BE2C (cell line): ENCODE measurements at regions not wholly inside any gene's neighbourhood (a gene's known extent, or its start where the extent isn't known, plus 50 kb on each side); places are given as distances from the start of the nearest gene placed in this dataset.

Source experiments
- DNase-seq: peaks from one replicate; pipeline ENCODE4 v3.0.0-alpha.2; 2020
- H3K27me3 ChIP-seq: fragments of 250-450 bp; sonication (Bioruptor Pico); 2 replicates; pipeline ENCODE4 v1.5.1; 2020; ENCODE audit warnings: mild to moderate bottlenecking
- H3K36me3 ChIP-seq: fragments of 250-450 bp; sonication (Bioruptor Pico); 2 replicates; pipeline ENCODE4 v1.5.1; 2020; ENCODE audit warnings: mild to moderate bottlenecking
- H3K4me1 ChIP-seq: fragments of 250-450 bp; sonication (Bioruptor Pico); 2 replicates; pipeline ENCODE4 v1.5.1; 2020
- H3K4me3 ChIP-seq: 2 replicates; pipeline ENCODE4 v1.5.1; 2011; ENCODE audit warnings: low read depth, low read length
- H3K9me3 ChIP-seq: fragments of 250-450 bp; sonication (Bioruptor Pico); 2 replicates; pipeline ENCODE4 v1.5.1; 2020
- TF ChIP-seq, protein P1 (sequence below): IDR thresholded peaks from 2 replicates; pipeline ENCODE4 v1.5.1; 2012; ENCODE audit warnings: mild to moderate bottlenecking, low read depth, low read length

DNA sequence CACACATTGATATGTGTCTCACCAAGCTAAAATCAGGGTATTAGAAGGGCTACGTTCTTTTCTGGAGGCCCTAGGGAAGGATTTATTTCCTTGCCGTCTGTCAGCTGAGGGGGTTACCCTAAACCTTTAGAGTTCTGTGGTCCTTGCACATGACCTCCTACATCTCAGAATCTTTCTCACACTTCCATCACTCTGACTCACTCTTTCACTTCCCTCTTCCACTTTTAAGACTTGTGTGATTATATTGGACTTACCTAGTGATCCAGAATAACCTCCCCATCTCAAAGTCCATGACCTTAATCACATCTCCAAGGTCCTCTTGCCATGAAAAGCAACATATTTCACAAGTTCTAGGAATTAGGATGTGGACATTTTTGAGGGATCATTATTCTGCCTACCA is 53.6 kb upstream of the FUNDC1 start:
- Histone ChIP-seq H3K9me3 (no peaks in the 10 kb centered on the region), H3K4me3 (no peak overlapping the region), H3K27me3 (no peaks in the 10 kb centered on the region), H3K4me1 (no peaks in the 10 kb centered on the region), H3K36me3 (no peaks in the 10 kb centered on the region)
- DNase-seq, result no peak
- TF ChIP-seq, protein P1, sequence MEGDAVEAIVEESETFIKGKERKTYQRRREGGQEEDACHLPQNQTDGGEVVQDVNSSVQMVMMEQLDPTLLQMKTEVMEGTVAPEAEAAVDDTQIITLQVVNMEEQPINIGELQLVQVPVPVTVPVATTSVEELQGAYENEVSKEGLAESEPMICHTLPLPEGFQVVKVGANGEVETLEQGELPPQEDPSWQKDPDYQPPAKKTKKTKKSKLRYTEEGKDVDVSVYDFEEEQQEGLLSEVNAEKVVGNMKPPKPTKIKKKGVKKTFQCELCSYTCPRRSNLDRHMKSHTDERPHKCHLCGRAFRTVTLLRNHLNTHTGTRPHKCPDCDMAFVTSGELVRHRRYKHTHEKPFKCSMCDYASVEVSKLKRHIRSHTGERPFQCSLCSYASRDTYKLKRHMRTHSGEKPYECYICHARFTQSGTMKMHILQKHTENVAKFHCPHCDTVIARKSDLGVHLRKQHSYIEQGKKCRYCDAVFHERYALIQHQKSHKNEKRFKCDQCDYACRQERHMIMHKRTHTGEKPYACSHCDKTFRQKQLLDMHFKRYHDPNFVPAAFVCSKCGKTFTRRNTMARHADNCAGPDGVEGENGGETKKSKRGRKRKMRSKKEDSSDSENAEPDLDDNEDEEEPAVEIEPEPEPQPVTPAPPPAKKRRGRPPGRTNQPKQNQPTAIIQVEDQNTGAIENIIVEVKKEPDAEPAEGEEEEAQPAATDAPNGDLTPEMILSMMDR, result no peak
